GM21786 (cell line): ENCODE measurements at regions not wholly inside any gene's neighbourhood (a gene's known extent, or its start where the extent isn't known, plus 50 kb on each side); places are given as distances from the start of the nearest gene placed in this dataset.

ENCODE experiments used
- ATAC-seq: cut with Tn5 transposase; IDR thresholded peaks from one replicate; pipeline ENCODE4 v1.9.1; 2021; ENCODE audit not compliant: unreplicated experiment

- ATAC-seq: peak; percentile 62
These were observed 1020.6 kb downstream of the XPNPEP1 start for GRCh38 chr10:108902619-108903285.

DNA sequence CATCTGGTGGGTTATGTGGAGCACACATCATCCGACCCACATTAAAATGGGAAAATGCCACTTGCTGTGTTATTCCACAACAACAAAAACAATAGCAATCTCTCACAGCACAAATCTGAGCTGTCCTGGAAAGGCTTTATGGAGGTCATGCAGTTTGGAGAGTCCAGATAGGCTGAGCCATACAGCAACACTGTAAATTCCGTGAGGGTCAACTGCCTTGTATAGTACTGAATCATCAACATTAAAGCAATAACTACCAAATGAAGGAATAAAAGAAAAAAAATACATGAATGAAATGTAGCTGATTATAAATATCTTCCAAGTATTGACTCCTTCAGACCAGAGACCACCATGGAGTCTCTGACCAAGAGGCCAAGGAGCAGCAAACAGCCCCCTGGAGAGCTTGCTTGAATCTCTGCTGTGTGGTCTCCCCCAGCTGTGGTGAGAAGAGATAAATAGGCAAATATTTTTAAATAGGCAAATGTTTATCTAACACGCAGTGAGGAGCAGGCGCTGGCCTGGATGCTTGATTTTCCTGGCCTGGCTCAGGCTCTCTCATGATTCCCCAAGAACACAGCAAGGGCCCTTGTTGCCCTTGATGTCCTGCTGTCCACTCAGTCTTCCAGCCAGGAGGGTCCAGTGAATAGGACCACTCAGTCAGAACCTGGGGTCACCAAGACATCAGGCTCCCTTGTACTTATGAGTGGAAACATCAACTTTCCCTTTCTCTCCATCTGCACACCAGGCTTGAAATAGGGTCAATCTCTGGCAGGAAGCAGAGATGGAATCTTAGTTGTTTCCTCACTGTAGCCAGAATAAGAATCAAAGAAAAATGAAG lies 1021.3 kb downstream of the XPNPEP1 start:
- ATAC-seq: no peak

- ATAC-seq: no peak
These were observed 1023.6 kb downstream of the XPNPEP1 start for GRCh38 chr10:108899670-108900069.

DNA sequence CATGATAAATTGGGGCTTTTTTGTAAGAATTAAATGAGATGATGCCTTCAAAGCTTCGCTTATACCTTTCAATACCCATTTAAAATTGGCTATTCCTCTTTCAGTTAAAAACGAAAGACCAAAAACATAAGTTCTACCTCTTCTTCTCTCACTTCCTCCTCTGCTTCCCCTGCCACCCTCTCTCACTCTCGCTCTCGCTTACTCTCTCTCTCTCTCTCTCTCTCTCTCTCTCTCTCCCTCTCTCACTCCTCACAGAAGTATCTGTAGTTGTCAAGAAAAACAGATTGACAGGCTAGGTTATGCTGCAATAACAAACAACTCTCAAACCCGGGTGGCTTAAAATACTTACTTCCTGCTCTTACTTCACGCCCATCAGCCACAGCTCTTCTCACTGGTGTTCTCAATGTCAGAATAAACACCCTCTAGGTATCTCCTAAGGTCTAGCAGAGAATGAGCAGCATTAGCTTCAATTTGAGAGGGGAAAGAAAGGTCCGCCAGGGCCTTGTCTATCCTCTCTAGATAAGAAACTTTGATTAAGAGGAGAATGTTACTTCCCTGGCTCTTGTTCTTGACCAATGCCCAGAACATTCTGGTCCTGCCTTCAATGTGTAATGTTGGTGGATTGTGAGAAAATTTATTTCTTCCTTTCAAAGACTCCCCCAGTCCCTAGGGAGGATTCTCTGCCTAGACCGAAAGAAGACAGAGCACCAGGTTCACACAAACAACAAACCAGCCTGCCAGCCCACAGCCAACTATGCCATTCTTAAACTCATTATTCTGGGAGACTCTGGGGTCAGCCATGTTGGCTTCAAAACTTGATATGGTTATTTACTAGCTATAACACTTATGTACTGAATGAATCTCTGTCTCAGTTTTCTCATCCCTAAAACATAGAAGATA lies 1028.7 kb downstream of the XPNPEP1 start:
- ATAC-seq: peak; percentile 82

- no peak for ATAC-seq
These were observed 1046.2 kb downstream of the XPNPEP1 start for GRCh38 chr10:108877095-108877561.

DNA sequence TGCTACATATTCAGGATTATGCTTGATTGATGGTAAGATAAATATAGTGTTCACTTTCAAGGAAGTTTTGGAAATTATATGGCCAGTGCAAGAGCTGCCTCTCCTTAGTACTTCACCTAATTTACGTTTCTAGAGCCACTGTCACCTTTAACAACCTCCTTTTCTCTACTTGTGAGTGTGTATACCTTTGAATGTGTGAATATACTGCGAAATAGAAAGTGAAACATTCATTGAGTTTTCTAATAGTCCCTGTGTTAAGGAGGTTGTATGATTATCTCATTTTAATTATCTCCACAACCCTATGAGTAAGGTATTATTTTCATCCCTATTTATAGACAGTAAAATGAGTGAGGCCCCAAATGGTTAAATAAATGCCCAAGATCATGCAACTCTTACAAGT lies 1050.5 kb downstream of the XPNPEP1 start:
- peak; percentile 36 for ATAC-seq

DNA sequence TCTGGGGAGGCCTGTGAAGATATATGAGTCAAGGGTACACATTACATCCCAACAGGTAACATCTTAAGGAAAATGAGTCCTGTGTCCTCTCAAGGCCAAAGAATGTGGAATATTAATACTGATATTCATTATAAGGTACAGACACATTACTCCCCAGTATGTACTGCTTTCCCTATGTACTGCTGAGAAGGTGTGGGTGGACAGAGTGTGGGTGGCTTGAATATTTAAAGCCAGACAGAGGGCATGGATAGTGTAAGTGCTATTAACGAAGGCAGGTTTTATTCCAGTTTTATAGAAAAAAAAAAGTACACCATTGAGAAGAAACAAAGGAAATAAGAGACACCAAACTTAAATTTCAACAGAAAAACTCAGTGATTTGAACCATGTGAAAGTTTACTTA lies 1054.4 kb downstream of the XPNPEP1 start:
- ATAC-seq: no peak

DNA sequence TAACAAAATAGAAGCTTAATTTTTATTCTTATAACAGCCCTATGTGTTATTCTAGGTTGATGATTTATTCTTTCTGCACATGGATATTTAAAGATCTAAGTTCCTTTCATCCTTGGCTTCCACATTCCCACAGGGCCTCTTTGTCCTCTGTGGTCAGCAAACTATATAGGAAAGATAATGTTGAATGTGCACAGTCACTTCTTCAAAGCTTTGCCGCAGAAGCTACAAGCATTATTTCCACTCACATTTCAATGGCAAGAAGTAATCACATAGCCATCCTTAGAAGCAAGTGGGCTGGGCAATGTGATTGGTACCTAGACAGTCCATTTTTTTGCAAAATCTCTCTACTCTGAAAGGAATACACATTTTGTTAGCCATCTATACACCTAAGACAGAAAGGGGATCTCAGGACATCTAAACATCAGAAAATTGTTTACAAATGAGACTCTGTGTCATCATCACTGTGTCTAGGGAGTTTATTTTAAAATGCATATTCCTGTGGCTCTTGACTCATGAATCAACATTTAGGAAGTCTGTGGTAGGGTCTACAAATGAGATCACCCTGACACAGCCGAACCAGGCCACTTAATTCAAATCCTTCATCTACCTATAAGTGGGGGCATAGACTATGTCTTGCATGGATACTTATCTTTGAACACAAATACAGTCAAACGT lies 1060.5 kb downstream of the XPNPEP1 start:
- no peak for ATAC-seq

GRCh38 chr10:108861181-108861754 lies 1062.0 kb downstream of the XPNPEP1 start:
- ATAC-seq: no peak

DNA sequence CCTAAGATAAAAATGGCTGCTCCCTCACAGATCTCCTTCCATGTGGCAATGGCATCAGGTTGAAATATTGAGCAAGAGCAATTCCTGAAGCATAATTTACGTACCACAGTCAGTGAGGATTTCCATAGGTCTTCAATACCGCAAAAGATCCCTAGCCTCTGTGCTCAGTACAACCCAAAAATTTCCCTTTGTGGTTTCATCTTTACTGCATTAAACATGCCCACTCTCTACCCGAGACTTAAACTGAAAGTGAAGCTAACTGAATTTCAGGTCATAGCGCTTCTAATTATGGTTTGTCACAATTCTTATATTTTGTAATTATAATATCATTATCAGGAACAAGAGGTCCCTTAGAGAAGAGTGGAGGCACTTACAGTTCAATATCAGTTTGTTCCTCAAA lies 1071.1 kb downstream of the XPNPEP1 start:
- peak; percentile 79 for ATAC-seq

DNA sequence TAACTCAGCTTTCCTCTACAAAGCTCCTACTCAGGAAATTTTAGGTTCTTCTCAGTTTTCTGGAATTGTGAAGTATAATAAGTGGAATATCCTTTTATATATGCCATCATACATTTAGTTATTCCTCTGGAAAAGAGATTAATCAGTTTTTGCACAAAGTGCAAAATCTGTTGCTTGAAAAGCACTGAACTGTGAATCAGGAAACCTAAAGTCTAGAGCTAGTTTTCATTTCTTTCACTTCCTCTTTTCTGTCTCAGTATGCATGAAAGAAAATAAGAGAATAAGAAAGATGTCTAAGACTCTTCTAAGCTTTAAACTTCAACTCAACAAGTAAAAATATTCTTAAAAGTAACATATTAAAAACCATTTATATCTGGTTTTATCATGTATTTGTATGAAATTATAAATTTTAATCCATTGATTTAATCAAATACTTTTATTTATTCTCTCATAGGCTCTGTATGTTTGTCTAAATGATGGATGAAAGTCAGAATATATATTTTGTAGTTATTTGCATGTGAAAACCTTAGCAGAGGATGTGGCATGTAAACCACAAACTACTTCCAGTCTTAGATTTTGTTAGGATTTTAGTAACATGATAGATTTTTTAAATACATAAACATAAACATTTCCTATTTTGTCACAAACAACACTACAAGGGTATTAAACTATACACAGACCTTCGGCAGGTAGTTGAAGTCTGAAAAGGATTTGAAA lies 1073.0 kb downstream of the XPNPEP1 start:
- ATAC-seq: peak; percentile 82

- ATAC-seq: peak; percentile 20
These were observed 1073.6 kb downstream of the XPNPEP1 start for GRCh38 chr10:108849688-108850087.

DNA sequence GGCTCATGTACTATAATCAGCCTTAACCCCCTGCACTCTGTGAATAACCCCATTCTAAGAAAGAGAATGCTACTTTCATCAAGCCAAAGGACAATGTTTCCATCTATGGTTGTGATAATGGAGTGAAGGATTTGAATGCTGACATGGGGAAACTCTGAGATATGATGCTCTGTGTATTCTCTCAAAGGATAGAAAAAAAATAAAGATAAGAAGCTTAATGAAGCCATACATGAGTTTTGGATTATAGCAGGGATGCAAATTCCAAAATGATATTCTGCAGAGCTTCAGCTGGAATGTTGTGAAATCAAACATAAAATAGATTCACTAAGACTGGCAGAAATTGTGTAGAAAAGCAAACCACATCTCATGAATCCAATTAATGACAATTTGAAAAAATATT lies 1074.1 kb downstream of the XPNPEP1 start:
- ATAC-seq: no peak

- no peak for ATAC-seq
These were observed 1075.3 kb downstream of the XPNPEP1 start for GRCh38 chr10:108848046-108848445.

GRCh38 chr10:108840944-108841343 lies 1082.4 kb downstream of the XPNPEP1 start:
- ATAC-seq: no peak

DNA sequence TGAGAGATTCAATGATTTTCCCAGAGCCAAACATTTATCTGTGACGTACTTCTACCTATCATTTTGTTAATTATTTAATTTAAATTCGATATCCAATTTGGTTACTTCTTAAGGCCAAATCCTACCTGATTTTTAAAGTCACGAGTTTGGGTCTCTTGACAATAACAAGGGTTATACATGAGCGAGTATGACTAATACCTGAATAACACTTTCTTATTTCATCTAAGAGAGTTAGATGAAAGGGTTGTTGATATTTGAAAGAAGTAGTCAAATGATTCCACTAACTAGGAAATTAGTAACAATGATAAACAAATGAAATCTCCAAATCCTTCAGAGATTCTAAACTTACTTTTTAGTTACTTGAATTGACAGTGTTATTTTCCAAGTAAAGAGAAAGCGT lies 1086.9 kb downstream of the XPNPEP1 start:
- no peak for ATAC-seq

DNA sequence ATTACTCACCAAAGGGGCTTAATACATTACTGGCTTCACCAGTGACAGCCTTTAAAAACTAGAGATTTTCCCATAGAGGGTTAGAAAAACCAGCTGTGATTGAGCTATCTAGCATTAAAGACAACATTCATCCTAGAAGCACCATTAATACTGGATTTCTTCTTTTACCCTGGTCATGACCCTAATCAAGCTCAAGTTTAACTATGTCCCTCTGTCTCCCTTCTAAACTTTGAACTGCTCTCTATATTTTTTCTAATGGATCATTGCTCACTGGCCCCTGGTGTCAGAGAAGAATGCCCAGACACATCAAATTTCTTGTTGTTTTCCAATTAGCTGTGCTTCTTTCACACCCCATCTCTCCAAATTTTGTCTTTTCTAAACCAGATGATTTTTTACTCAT lies 1101.3 kb downstream of the XPNPEP1 start:
- no peak for ATAC-seq

- ATAC-seq: no peak
These were observed 1104.0 kb downstream of the XPNPEP1 start for GRCh38 chr10:108819302-108819701.

GRCh38 chr10:108817584-108817983 lies 1105.7 kb downstream of the XPNPEP1 start:
- no peak for ATAC-seq

- ATAC-seq: no peak
These were observed 1106.2 kb downstream of the XPNPEP1 start for GRCh38 chr10:108817135-108817534.
